Astrocyte (in vitro differentiated cells and primary cell): ENCODE measurements at regions not wholly inside any gene's neighbourhood (a gene's known extent, or its start where the extent isn't known, plus 50 kb on each side); places are given as distances from the start of the nearest gene placed in this dataset.

ENCODE experiments used
- DNase-seq: peaks from one replicate; pipeline ENCODE4 v3.0.0-alpha.2; 2010; ENCODE audit warnings: low read depth
- FAIRE-seq: peaks from 2 replicates; lab custom pipeline; 2011; peaks lifted over from hg19 to GRCh38; lab: Jason Lieb, UNC
- H2AFZ ChIP-seq: 2 replicates; pipeline ENCODE4 v1.6.0; 2012; ENCODE audit warnings: low read depth, low read length, inconsistent platforms
- H3K27ac ChIP-seq: 2 replicates; pipeline ENCODE4 v1.5.1; 2011; ENCODE audit warnings: low read depth, low read length, inconsistent platforms
- H3K27me3 ChIP-seq: 2 replicates; pipeline ENCODE4 v1.6.0; 2011; ENCODE audit warnings: low read length, inconsistent platforms; ENCODE audit not compliant: insufficient read depth
- H3K36me3 ChIP-seq: 2 replicates; pipeline ENCODE4 v1.5.1; 2011; ENCODE audit warnings: low read length, inconsistent platforms; ENCODE audit not compliant: insufficient read depth
- H3K4me1 ChIP-seq: 2 replicates; pipeline ENCODE4 v1.5.1; 2011; ENCODE audit warnings: low read length, inconsistent platforms; ENCODE audit not compliant: insufficient read depth
- H3K4me2 ChIP-seq: 2 replicates; pipeline ENCODE4 v1.6.0; 2012; ENCODE audit warnings: low read length, inconsistent platforms
- H3K4me3 ChIP-seq: 2 replicates; pipeline ENCODE4 v1.5.1; 2011; ENCODE audit warnings: low read depth, mild to moderate bottlenecking, low read length, inconsistent platforms; ENCODE audit not compliant: insufficient read depth
- H3K79me2 ChIP-seq: 2 replicates; pipeline ENCODE4 v1.6.0; 2012; ENCODE audit warnings: mild to moderate bottlenecking, low read length, inconsistent platforms; ENCODE audit not compliant: insufficient read depth
- H3K9ac ChIP-seq: 2 replicates; pipeline ENCODE4 v1.6.0; 2012; ENCODE audit warnings: mild to moderate bottlenecking, low read length, inconsistent platforms
- H3K9me3 ChIP-seq: 2 replicates; pipeline ENCODE4 v1.5.1; 2012; ENCODE audit warnings: low read depth, mild to moderate bottlenecking, low read length, inconsistent platforms; ENCODE audit not compliant: insufficient read depth
- H4K20me1 ChIP-seq: 2 replicates; pipeline ENCODE4 v1.6.0; 2012; ENCODE audit warnings: low read length, inconsistent platforms; ENCODE audit not compliant: insufficient read depth
- H3K27ac Mint-ChIP-seq: one replicate; pipeline ENCODE4 v1.8.0; 2021; ENCODE audit warnings: mild to moderate bottlenecking, mixed read lengths; ENCODE audit not compliant: unreplicated experiment
- H3K27me3 Mint-ChIP-seq: one replicate; pipeline ENCODE4 v1.8.0; 2021; ENCODE audit warnings: low read depth, mixed read lengths; ENCODE audit not compliant: unreplicated experiment
- H3K36me3 Mint-ChIP-seq: one replicate; pipeline ENCODE4 v1.8.0; 2021; ENCODE audit warnings: low read depth, mixed read lengths; ENCODE audit not compliant: unreplicated experiment
- H3K4me1 Mint-ChIP-seq: one replicate; pipeline ENCODE4 v1.8.0; 2021; ENCODE audit warnings: low read depth, mixed read lengths; ENCODE audit not compliant: unreplicated experiment
- H3K4me3 Mint-ChIP-seq: one replicate; pipeline ENCODE4 v1.8.0; 2021; ENCODE audit warnings: mild to moderate bottlenecking, moderate library complexity, mixed read lengths; ENCODE audit not compliant: unreplicated experiment
- H3K9me3 Mint-ChIP-seq: one replicate; pipeline ENCODE4 v1.8.0; 2021; ENCODE audit warnings: mild to moderate bottlenecking, mixed read lengths; ENCODE audit not compliant: unreplicated experiment
- EZH2 ChIP-seq: IDR thresholded peaks from 2 replicates; pipeline ENCODE4 v1.6.1; 2012; ENCODE audit warnings: mild to moderate bottlenecking, low read length, inconsistent platforms; ENCODE audit not compliant: insufficient read depth
- TF ChIP-seq, protein P1 (sequence below): IDR thresholded peaks from 2 replicates; pipeline ENCODE4 v1.5.1; 2011; ENCODE audit warnings: low read depth, mild to moderate bottlenecking, inconsistent platforms, low read length, moderate library complexity; ENCODE audit not compliant: insufficient read depth

DNA sequence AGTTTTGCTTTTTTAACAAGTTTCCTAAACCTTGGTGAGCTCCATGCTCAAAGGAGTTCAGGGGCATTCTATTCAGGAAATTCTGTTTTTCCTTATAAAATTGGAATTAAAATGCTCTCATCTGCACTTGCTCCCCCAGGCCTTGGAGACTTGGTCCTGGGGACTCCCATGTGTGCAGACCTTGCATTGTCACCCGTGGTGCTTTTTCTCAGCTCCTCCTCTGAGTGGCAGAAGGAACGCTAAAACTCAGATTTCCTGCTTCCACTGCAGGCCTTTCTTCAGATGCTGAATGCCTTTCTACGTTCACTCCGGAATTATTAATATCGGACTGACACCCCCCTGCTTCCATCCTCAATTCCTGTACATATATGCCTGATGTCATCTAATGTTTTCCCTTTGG, 248.7 kb upstream of the RREB1 start:
- DNase-seq (no peak), FAIRE-seq (no peak)
- Histone ChIP-seq H3K9ac (no peak overlapping the region), H3K4me2 (no peak overlapping the region), H3K36me3 (no peaks in the 10 kb centered on the region), H3K4me3 (no peak overlapping the region), H3K9me3 (no peaks in the 10 kb centered on the region), H4K20me1 (no peaks in the 10 kb centered on the region), H3K79me2 (no peaks in the 10 kb centered on the region), H3K27me3 (no peaks in the 10 kb centered on the region), H2AFZ (no peak overlapping the region), H3K27ac (no peak overlapping the region), H3K4me1 (peaks cover 10% of the 10 kb centered on the region)
- no peaks in the 10 kb centered on the region for H3K36me3 Mint-ChIP-seq
- peaks cover 5% of the 10 kb centered on the region for H3K4me1 Mint-ChIP-seq
- H3K27me3 Mint-ChIP-seq, result peaks cover 19% of the 10 kb centered on the region
- H3K9me3 Mint-ChIP-seq, result peaks cover 6% of the 10 kb centered on the region
- no peak overlapping the region for H3K4me3 Mint-ChIP-seq
- H3K27ac Mint-ChIP-seq, result no peak overlapping the region
- no peak for TF ChIP-seq EZH2
- TF ChIP-seq, protein P1, sequence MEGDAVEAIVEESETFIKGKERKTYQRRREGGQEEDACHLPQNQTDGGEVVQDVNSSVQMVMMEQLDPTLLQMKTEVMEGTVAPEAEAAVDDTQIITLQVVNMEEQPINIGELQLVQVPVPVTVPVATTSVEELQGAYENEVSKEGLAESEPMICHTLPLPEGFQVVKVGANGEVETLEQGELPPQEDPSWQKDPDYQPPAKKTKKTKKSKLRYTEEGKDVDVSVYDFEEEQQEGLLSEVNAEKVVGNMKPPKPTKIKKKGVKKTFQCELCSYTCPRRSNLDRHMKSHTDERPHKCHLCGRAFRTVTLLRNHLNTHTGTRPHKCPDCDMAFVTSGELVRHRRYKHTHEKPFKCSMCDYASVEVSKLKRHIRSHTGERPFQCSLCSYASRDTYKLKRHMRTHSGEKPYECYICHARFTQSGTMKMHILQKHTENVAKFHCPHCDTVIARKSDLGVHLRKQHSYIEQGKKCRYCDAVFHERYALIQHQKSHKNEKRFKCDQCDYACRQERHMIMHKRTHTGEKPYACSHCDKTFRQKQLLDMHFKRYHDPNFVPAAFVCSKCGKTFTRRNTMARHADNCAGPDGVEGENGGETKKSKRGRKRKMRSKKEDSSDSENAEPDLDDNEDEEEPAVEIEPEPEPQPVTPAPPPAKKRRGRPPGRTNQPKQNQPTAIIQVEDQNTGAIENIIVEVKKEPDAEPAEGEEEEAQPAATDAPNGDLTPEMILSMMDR, result no peak

DNA sequence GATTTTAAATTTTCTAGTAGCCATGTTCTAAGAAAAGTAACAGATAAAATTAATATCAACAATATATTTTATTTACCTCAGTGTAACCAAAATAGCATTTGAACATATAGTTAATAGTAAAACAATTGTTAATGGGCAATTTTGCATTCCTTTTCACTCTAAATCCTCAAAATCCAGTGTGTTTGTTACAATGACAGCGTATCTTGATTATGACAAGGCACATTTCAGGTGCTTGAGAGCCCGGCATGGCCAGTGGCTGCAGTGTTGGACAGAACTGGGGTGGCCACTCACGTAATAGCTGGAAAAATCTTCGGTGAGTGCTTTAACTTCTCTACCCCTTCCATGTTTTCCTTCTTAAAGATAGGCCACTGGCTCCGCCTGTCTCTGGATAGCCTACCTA, 248.0 kb upstream of the RREB1 start:
- Histone ChIP-seq H3K4me1 (peaks cover 10% of the 10 kb centered on the region), H3K9me3 (no peaks in the 10 kb centered on the region), H3K36me3 (no peaks in the 10 kb centered on the region), H3K4me2 (no peak overlapping the region), H3K4me3 (no peak overlapping the region), H2AFZ (no peak overlapping the region), H3K79me2 (no peaks in the 10 kb centered on the region), H3K9ac (no peak overlapping the region), H3K27ac (no peak overlapping the region), H4K20me1 (no peaks in the 10 kb centered on the region), H3K27me3 (no peaks in the 10 kb centered on the region)
- Mint-ChIP-seq H3K4me3 (no peak overlapping the region), H3K27ac (no peak overlapping the region), H3K36me3 (no peaks in the 10 kb centered on the region), H3K27me3 (peaks cover 15% of the 10 kb centered on the region), H3K9me3 (peaks cover 8% of the 10 kb centered on the region), H3K4me1 (peaks cover 5% of the 10 kb centered on the region)
- FAIRE-seq (no peak), DNase-seq (no peak)
- TF ChIP-seq EZH2, result no peak
- TF ChIP-seq, protein P1, result no peak

- H3K4me3 ChIP-seq, result no peak overlapping the region
- no peak overlapping the region for H3K4me2 ChIP-seq
- no peaks in the 10 kb centered on the region for H4K20me1 ChIP-seq
- H3K27ac Mint-ChIP-seq, result no peak overlapping the region
- H3K4me3 Mint-ChIP-seq, result no peak overlapping the region
- peaks cover 8% of the 10 kb centered on the region for H3K9me3 Mint-ChIP-seq
- peaks cover 5% of the 10 kb centered on the region for H3K4me1 Mint-ChIP-seq
- peaks cover 10% of the 10 kb centered on the region for H3K27me3 Mint-ChIP-seq
- no peaks in the 10 kb centered on the region for H3K9me3 ChIP-seq
- H3K4me1 ChIP-seq, result peaks cover 10% of the 10 kb centered on the region
- FAIRE-seq (no peak), DNase-seq (no peak)
- TF ChIP-seq, protein P1, result no peak
- no peak for TF ChIP-seq EZH2
- H3K27ac ChIP-seq, result no peak overlapping the region
- H3K79me2 ChIP-seq, result no peaks in the 10 kb centered on the region
- no peaks in the 10 kb centered on the region for H3K36me3 Mint-ChIP-seq
- no peak overlapping the region for H2AFZ ChIP-seq
- H3K36me3 ChIP-seq, result no peaks in the 10 kb centered on the region
- no peaks in the 10 kb centered on the region for H3K27me3 ChIP-seq
- no peak overlapping the region for H3K9ac ChIP-seq
These were observed 246.9 kb upstream of the RREB1 start for GRCh38 chr6:6860863-6861262.
